Endodermal cell (in vitro differentiated cells): ENCODE measurements at regions not wholly inside any gene's neighbourhood (a gene's known extent, or its start where the extent isn't known, plus 50 kb on each side); places are given as distances from the start of the nearest gene placed in this dataset.

Experiments used
- DNase-seq: peaks from one replicate; pipeline ENCODE4 v3.0.0-alpha.2; 2017
- H3K27ac ChIP-seq: 2 replicates; pipeline ENCODE4 v1.5.1; 2013; ENCODE audit warnings: mild to moderate bottlenecking, low read depth, low read length, moderate library complexity
- H3K27me3 ChIP-seq: 2 replicates; pipeline ENCODE4 v1.6.1; 2013; ENCODE audit warnings: mild to moderate bottlenecking, low read length, moderate library complexity; ENCODE audit not compliant: insufficient read depth, control insufficient read depth, poor library complexity, severe bottlenecking
- H3K36me3 ChIP-seq: 2 replicates; pipeline ENCODE4 v1.7.0; 2013; ENCODE audit warnings: mild to moderate bottlenecking, low read length, moderate library complexity; ENCODE audit not compliant: control insufficient read depth, insufficient read depth
- H3K4me1 ChIP-seq: one replicate; pipeline ENCODE4 v1.7.0; 2013; ENCODE audit warnings: low read length; ENCODE audit not compliant: control insufficient read depth, insufficient read depth
- H3K4me3 ChIP-seq: 2 replicates; pipeline ENCODE4 v1.5.1; 2013; ENCODE audit warnings: mild to moderate bottlenecking, low read length, moderate library complexity
- H3K9ac ChIP-seq: 2 replicates; pipeline ENCODE4 v1.6.1; 2013; ENCODE audit warnings: mild to moderate bottlenecking, low read length, moderate library complexity; ENCODE audit not compliant: poor library complexity, severe bottlenecking; ENCODE audit errors: extremely low read depth
- H3K9me3 ChIP-seq: 2 replicates; pipeline ENCODE4 v1.6.1; 2013; ENCODE audit warnings: mild to moderate bottlenecking, low read length, moderate library complexity; ENCODE audit not compliant: control insufficient read depth
- H3K27ac Mint-ChIP-seq: 2 replicates; pipeline ENCODE4 v1.8.0; 2020; ENCODE audit warnings: mixed read lengths
- H3K27me3 Mint-ChIP-seq: 2 replicates; pipeline ENCODE4 v1.8.0; 2021; ENCODE audit warnings: mild to moderate bottlenecking, mixed read lengths; ENCODE audit not compliant: insufficient read depth
- H3K36me3 Mint-ChIP-seq: 2 replicates; pipeline ENCODE4 v1.8.0; 2020; ENCODE audit warnings: low read depth, mixed read lengths
- H3K4me1 Mint-ChIP-seq: 2 replicates; pipeline ENCODE4 v1.8.0; 2020; ENCODE audit warnings: mixed read lengths
- H3K4me3 Mint-ChIP-seq: 2 replicates; pipeline ENCODE4 v1.8.0; 2020; ENCODE audit warnings: mild to moderate bottlenecking, moderate library complexity, mixed read lengths
- H3K9me3 Mint-ChIP-seq: 2 replicates; pipeline ENCODE4 v1.8.0; 2020; ENCODE audit warnings: mild to moderate bottlenecking, mixed read lengths
- CTCF ChIP-seq: fragments of 200-600 bp; sonication (generic); conservative IDR thresholded peaks from 2 replicates; pipeline ENCODE4 v1.5.0; 2021; ENCODE audit warnings: antibody characterized with exemption, mild to moderate bottlenecking
- WGBS, 2 experiments: methylation state at CpG; one replicate each; pipeline versions ENCODE4 v1.1.5 to v1.1.7; 2013; ENCODE audit warnings: missing lambda C conversion rate in 2 of 2, mixed read lengths in 1 of 2; ENCODE audit not compliant: insufficient coverage in 1 of 2, insufficient read length in 1 of 2; 5-methylcytosine and 5-hydroxymethylcytosine counted together

- Mint-ChIP-seq H3K4me3 (no peak overlapping the region), H3K9me3 (peaks cover 46% of the 10 kb centered on the region), H3K4me1 (peaks cover 11% of the 10 kb centered on the region), H3K36me3 (no peaks in the 10 kb centered on the region), H3K27ac (no peak overlapping the region), H3K27me3 (no peaks in the 10 kb centered on the region)
- Histone ChIP-seq H3K36me3 (no peaks in the 10 kb centered on the region), H3K27ac (no peak overlapping the region), H3K27me3 (no peaks in the 10 kb centered on the region), H3K4me1 (no peaks in the 10 kb centered on the region), H3K9ac (no peak overlapping the region), H3K9me3 (no peaks in the 10 kb centered on the region), H3K4me3 (no peak overlapping the region)
- DNase-seq, result no peak
- no peak for TF ChIP-seq CTCF
- WGBS, 2 experiments, result 94% methylated on average over 4 of the region's 7 CpGs; no CpG with 5 or more reads in 1 of the 2 experiments
Observed at GRCh38 chrX:69082753-69083150, 82.5 kb downstream of the PJA1 start.

GRCh38 chrX:69082055-69082752, 83.0 kb downstream of the PJA1 start:
- peaks cover 40% of the 10 kb centered on the region for H3K9me3 Mint-ChIP-seq
- Histone ChIP-seq H3K4me1 (no peaks in the 10 kb centered on the region), H3K27me3 (no peaks in the 10 kb centered on the region), H3K27ac (no peak overlapping the region), H3K36me3 (no peaks in the 10 kb centered on the region), H3K9me3 (no peaks in the 10 kb centered on the region), H3K9ac (no peak overlapping the region), H3K4me3 (no peak overlapping the region)
- no peak for DNase-seq
- WGBS, 2 experiments, result 91 to 100% methylated on average over 2 to 8 of the region's 10 CpGs
- H3K27ac Mint-ChIP-seq, result no peak overlapping the region
- peaks cover 6% of the 10 kb centered on the region for H3K4me1 Mint-ChIP-seq
- H3K36me3 Mint-ChIP-seq, result no peaks in the 10 kb centered on the region
- no peaks in the 10 kb centered on the region for H3K27me3 Mint-ChIP-seq
- no peak overlapping the region for H3K4me3 Mint-ChIP-seq
- no peak for TF ChIP-seq CTCF

GRCh38 chrX:69080855-69081465, 84.3 kb downstream of the PJA1 start:
- Histone ChIP-seq H3K27me3 (no peaks in the 10 kb centered on the region), H3K4me1 (no peaks in the 10 kb centered on the region), H3K27ac (no peak overlapping the region), H3K4me3 (no peak overlapping the region), H3K9me3 (no peaks in the 10 kb centered on the region), H3K9ac (no peak overlapping the region), H3K36me3 (no peaks in the 10 kb centered on the region)
- Mint-ChIP-seq H3K36me3 (no peaks in the 10 kb centered on the region), H3K4me1 (peaks cover 6% of the 10 kb centered on the region), H3K9me3 (peaks cover 42% of the 10 kb centered on the region), H3K4me3 (no peak overlapping the region), H3K27ac (no peak overlapping the region), H3K27me3 (no peaks in the 10 kb centered on the region)
- no peak for TF ChIP-seq CTCF
- DNase-seq, result no peak
- WGBS, 2 experiments, result 77% methylated on average over 14 of the region's 15 CpGs; no CpG with 5 or more reads in 1 of the 2 experiments
